ENCODE measurements at regions not wholly inside any gene's neighbourhood (a gene's known extent, or its start where the extent isn't known, plus 50 kb on each side); places are given as distances from the start of the nearest gene placed in this dataset.
"Not testable (repeated sequence)": the region's sequence is repeated elsewhere in the genome, so short reads cannot be mapped to it uniquely, and the experiment has no call there.

GRCh38 chr10:21048068-21048467 is 151.0 kb upstream of the NEBL start:
- no peak for DNase-seq

- no peak for DNase-seq
Measured at GRCh38 chr10:21047511-21047910, 150.4 kb upstream of the NEBL start.

GRCh38 chr10:21047096-21047495 is 150.0 kb upstream of the NEBL start:
- no peak for DNase-seq

- no peak for DNase-seq
Measured at GRCh38 chr10:21043044-21043443, 145.9 kb upstream of the NEBL start.

GRCh38 chr10:21042536-21042935 is 145.4 kb upstream of the NEBL start:
- DNase-seq = no peak

- no peak for DNase-seq
Measured at GRCh38 chr10:21041763-21042458, 144.8 kb upstream of the NEBL start.

GRCh38 chr10:21039721-21040120 is 142.6 kb upstream of the NEBL start:
- DNase-seq = no peak

GRCh38 chr10:21036757-21037156 is 139.6 kb upstream of the NEBL start:
- DNase-seq = no peak

GRCh38 chr10:21034770-21035169 is 137.7 kb upstream of the NEBL start:
- DNase-seq = not testable (repeated sequence)

GRCh38 chr10:21034241-21034640 is 137.1 kb upstream of the NEBL start:
- DNase-seq = no peak

GRCh38 chr10:21032587-21033319 is 135.6 kb upstream of the NEBL start:
- no peak for DNase-seq

- DNase-seq = no peak
Measured at GRCh38 chr10:21031232-21031795, 134.2 kb upstream of the NEBL start.

- DNase-seq = no peak
Measured at GRCh38 chr10:21030091-21030490, 133.0 kb upstream of the NEBL start.

- no peak for DNase-seq
Measured at GRCh38 chr10:21022821-21023220, 125.7 kb upstream of the NEBL start.

GRCh38 chr10:21021843-21022594 is 124.9 kb upstream of the NEBL start:
- no peak for DNase-seq

GRCh38 chr10:21021231-21021630 is 124.1 kb upstream of the NEBL start:
- DNase-seq = no peak

- peak; percentile 2 to 11 for DNase-seq
Measured at GRCh38 chr10:21020545-21020944, 123.4 kb upstream of the NEBL start.

GRCh38 chr10:21019436-21019835 is 122.3 kb upstream of the NEBL start:
- DNase-seq = no peak

- DNase-seq = no peak
Measured at GRCh38 chr10:21015851-21016250, 118.7 kb upstream of the NEBL start.

- no peak for DNase-seq
Measured at GRCh38 chr10:21014141-21014540, 117.0 kb upstream of the NEBL start.

GRCh38 chr10:21011433-21012018 is 114.4 kb upstream of the NEBL start:
- DNase-seq = no peak

GRCh38 chr10:21010615-21011014 is 113.5 kb upstream of the NEBL start:
- DNase-seq = no peak

GRCh38 chr10:21003240-21003822 is 106.2 kb upstream of the NEBL start:
- no peak for DNase-seq

Measured in CD4-positive, alpha-beta T cell treated with Interleukin-4 for 1 hour (primary cell).